Activated naive CD8-positive, alpha-beta T cell treated with anti-CD3 and anti-CD28 coated beads, Interleukin-2, amount 50 U/mL, for 24 hours (primary cell): ENCODE measurements at regions not wholly inside any gene's neighbourhood (a gene's known extent, or its start where the extent isn't known, plus 50 kb on each side); places are given as distances from the start of the nearest gene placed in this dataset.

Experiments
- ATAC-seq: fragments of 150-1000 bp; cut with Tn5 transposase; one replicate; pipeline ENCODE4 v1.10.0; 2021
- DNase-seq: peaks from one replicate; pipeline ENCODE4 v3.0.0; 2021
- H3K27ac Mint-ChIP-seq: one replicate; pipeline ENCODE4 v1.8.0; 2021; ENCODE audit warnings: mild to moderate bottlenecking, mixed read lengths
- H3K27me3 Mint-ChIP-seq: one replicate; pipeline ENCODE4 v1.8.0; 2021; ENCODE audit warnings: mixed read lengths
- H3K36me3 Mint-ChIP-seq: one replicate; pipeline ENCODE4 v1.8.0; 2021; ENCODE audit warnings: low read depth, mixed read lengths
- H3K4me1 Mint-ChIP-seq: one replicate; pipeline ENCODE4 v1.8.0; 2021; ENCODE audit warnings: mixed read lengths
- H3K4me3 Mint-ChIP-seq: one replicate; pipeline ENCODE4 v1.8.0; 2021; ENCODE audit warnings: mild to moderate bottlenecking, moderate library complexity, mixed read lengths
- H3K9me3 Mint-ChIP-seq: one replicate; pipeline ENCODE4 v1.8.0; 2021; ENCODE audit warnings: mixed read lengths

DNA sequence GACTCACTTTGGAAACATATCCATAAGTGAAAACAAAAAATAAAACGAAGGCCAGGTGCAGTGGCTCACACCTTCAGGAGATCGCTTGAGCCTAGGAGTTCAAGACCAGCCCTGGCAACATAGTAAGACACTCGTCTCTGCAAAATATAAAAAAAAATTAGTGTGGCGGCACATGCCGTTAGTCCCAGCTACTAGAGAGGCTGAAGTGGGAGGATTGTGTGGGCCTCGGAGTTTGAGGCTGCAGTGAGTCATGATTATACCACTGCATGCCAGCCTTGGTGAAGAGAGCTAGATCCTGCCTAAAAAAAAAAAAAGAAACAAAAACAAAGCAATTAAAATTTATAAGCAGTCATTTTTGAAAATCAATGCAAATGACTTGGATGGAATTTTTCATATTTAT is 54.7 kb upstream of the NANOGP8 start:
- Mint-ChIP-seq H3K4me3 (no peak overlapping the region), H3K9me3 (no peaks in the 10 kb centered on the region), H3K27me3 (no peaks in the 10 kb centered on the region), H3K27ac (no peak overlapping the region), H3K4me1 (no peaks in the 10 kb centered on the region), H3K36me3 (no peaks in the 10 kb centered on the region)
- no peak for ATAC-seq
- DNase-seq = no peak

DNA sequence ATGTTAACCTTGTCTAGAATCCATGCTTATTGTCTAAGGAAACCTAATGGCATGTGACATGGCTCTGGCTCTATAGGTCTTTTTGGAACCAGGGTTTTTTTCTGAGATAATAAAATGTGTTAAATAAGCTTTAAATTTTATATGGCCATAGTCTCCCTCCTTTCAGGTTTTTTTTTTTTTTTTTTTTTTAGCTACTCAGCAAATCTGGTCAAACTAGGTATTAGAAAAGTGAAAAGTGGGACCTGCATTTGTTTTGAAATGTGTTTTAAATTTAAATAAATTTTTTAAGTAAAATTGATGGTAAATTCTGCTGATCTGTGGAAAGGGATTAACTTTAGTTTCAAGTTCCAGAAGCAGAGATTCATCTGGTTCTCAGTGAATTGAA is 52.1 kb upstream of the NANOGP8 start:
- ATAC-seq (no peak), DNase-seq (no peak)
- Mint-ChIP-seq H3K4me1 (no peaks in the 10 kb centered on the region), H3K27ac (no peak overlapping the region), H3K4me3 (no peak overlapping the region), H3K36me3 (no peaks in the 10 kb centered on the region), H3K9me3 (peaks cover 1% of the 10 kb centered on the region), H3K27me3 (no peaks in the 10 kb centered on the region)

DNA sequence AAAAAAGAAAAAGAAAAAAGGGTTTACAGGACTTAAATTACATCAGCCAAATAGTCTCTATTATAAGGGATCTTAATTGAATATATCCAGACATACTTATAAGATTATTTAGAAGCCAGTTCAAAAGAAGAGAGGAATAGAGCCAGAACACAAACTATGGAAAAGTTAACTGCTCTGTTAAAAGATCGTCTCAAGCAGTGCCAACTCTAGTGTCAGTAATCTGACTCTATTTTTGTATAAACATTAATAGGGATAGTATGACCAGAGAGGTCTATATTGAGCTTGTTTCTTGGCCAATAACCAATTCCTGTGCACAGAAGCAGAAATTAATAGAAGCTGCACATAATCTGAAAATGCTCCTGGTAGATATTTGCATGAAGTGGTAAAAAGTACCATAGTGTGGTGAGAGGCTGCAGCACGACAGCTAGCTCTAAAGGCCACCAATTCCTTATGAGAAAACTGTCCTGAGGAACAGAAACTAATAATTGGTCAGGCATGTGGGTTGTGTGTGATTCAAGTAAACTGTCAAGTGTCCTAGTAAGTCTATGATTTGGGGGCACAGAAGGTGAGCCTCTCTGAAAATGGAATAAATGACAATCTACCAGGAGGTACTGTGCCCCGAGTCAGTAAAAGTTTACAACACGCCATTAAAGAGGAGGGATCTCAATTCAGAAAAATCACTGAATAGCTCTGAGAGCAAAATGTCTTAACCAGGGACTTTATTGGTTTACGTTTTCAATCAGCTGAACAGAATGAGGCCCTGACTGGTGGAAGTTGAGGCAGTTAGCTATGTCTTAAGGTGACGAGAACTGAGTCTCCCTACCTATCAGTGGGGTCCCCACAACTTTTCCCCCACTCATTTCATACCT is 51.5 kb upstream of the NANOGP8 start:
- ATAC-seq (no peak), DNase-seq (no peak)
- Mint-ChIP-seq H3K27ac (no peak overlapping the region), H3K9me3 (peaks cover 7% of the 10 kb centered on the region), H3K4me3 (no peak overlapping the region), H3K4me1 (no peaks in the 10 kb centered on the region), H3K36me3 (no peaks in the 10 kb centered on the region), H3K27me3 (no peaks in the 10 kb centered on the region)
